CD8-positive, alpha-beta memory T cell (primary cell): ENCODE measurements at regions not wholly inside any gene's neighbourhood (a gene's known extent, or its start where the extent isn't known, plus 50 kb on each side); places are given as distances from the start of the nearest gene placed in this dataset.

ENCODE experiments used
- CTCF ChIA-PET: fragments of 350-600 bp; sonication (Branson Sonifier 250); formaldehyde crosslinking; loops from one replicate; lab custom pipeline; 2021; ENCODE audit warnings: antibody characterized with exemption; lab: Charles Lee
- POLR2A ChIA-PET: fragments of 350-600 bp; sonication (Branson Sonifier 250); formaldehyde crosslinking; loops from one replicate; lab custom pipeline; 2021; ENCODE audit warnings: antibody characterized with exemption; lab: Charles Lee
- DNase-seq, 5 donors: peaks; one replicate each; pipeline versions ENCODE4 v3.0.0 to v3.0.0-alpha.2; 2020 to 2022; ENCODE audit warnings: mixed read lengths in 1 of 5
- H3K27ac ChIP-seq: one replicate; pipeline ENCODE4 v1.7.0; 2013; ENCODE audit warnings: low read depth, mild to moderate bottlenecking, low read length, moderate library complexity
- H3K27me3 ChIP-seq: 2 replicates; pipeline ENCODE4 v1.7.0; 2013; ENCODE audit warnings: low read length, mild to moderate bottlenecking; ENCODE audit not compliant: insufficient read depth, poor library complexity, severe bottlenecking
- H3K36me3 ChIP-seq: 2 replicates; pipeline ENCODE4 v1.7.0; 2013; ENCODE audit warnings: mild to moderate bottlenecking, low read length, moderate library complexity; ENCODE audit not compliant: insufficient read depth
- H3K4me1 ChIP-seq: 2 replicates; pipeline ENCODE4 v1.7.0; 2013; ENCODE audit warnings: mild to moderate bottlenecking, low read length, moderate library complexity; ENCODE audit not compliant: insufficient read depth
- H3K4me3 ChIP-seq: 2 replicates; pipeline ENCODE4 v1.7.0; 2013; ENCODE audit warnings: mild to moderate bottlenecking, low read length
- H3K9me3 ChIP-seq: 2 replicates; pipeline ENCODE4 v1.7.0; 2013; ENCODE audit warnings: mild to moderate bottlenecking, low read length
- H3K27ac Mint-ChIP-seq, 8 donors: one replicate each; pipeline ENCODE4 v1.8.0; 2020 to 2021; ENCODE audit warnings: mixed read lengths in 8 of 8, mild to moderate bottlenecking in 6 of 8, inconsistent platforms in 3 of 8, moderate library complexity in 3 of 8
- H3K27me3 Mint-ChIP-seq, 2 donors: one replicate each; pipeline ENCODE4 v1.8.0; 2020 to 2021; ENCODE audit warnings: mixed read lengths in 2 of 2, mild to moderate bottlenecking in 1 of 2, moderate library complexity in 1 of 2
- H3K36me3 Mint-ChIP-seq, 3 donors: one replicate each; pipeline ENCODE4 v1.8.0; 2020 to 2021; ENCODE audit warnings: mixed read lengths in 3 of 3, inconsistent platforms in 1 of 3, mild to moderate bottlenecking in 1 of 3
- H3K4me1 Mint-ChIP-seq, 3 donors: one replicate each; pipeline ENCODE4 v1.8.0; 2020 to 2021; ENCODE audit warnings: mixed read lengths in 3 of 3, inconsistent platforms in 1 of 3, mild to moderate bottlenecking in 1 of 3
- H3K4me3 Mint-ChIP-seq, 7 donors: one replicate each; pipeline ENCODE4 v1.8.0; 2020 to 2021; ENCODE audit warnings: mixed read lengths in 7 of 7, mild to moderate bottlenecking in 6 of 7, moderate library complexity in 4 of 7, inconsistent platforms in 2 of 7
- H3K9me3 Mint-ChIP-seq, 5 donors: one replicate each; pipeline ENCODE4 v1.8.0; 2020 to 2022; ENCODE audit warnings: mixed read lengths in 5 of 5, mild to moderate bottlenecking in 3 of 5, moderate library complexity in 2 of 5, inconsistent platforms in 1 of 5

GRCh38 chr13:74070065-74070464 lies 64.1 kb downstream of the KLF12 start:
- H3K4me1 Mint-ChIP-seq: peaks cover 74 to 93% (median 91%) of the 10 kb centered on the region in 3 donors
- peaks cover 66% of the 10 kb centered on the region for H3K4me1 ChIP-seq

GRCh38 chr13:74068471-74068870 lies 65.7 kb downstream of the KLF12 start:
- DNase-seq: peak in 2 of 5 donors; percentile 26 to 48
- CTCF ChIA-PET: interaction anchor here (0.7 to 0.8 kb wide), 2 partner anchors 218 to 349 kb away, joined by 3 read pairs; no protein-coding TSS in a partner anchor

More at GRCh38 chr13:74070065-74070464, 64.1 kb downstream of the KLF12 start:
- Histone ChIP-seq H3K36me3 (no peaks in the 10 kb centered on the region), H3K27me3 (no peaks in the 10 kb centered on the region), H3K9me3 (no peaks in the 10 kb centered on the region), H3K27ac (no peak overlapping the region), H3K4me3 (peak overlapping the region; percentile 22)
- Mint-ChIP-seq H3K9me3 (no peaks in the 10 kb centered on the region), H3K27me3 (no peaks in the 10 kb centered on the region), H3K36me3 (peaks cover 4 to 15% (median 5%) of the 10 kb centered on the region in 3 donors), H3K4me3 (peak overlapping the region; percentile 11 to 83 (median 82)), H3K27ac (peak overlapping the region; percentile 51 to 95 (median 89))
- POLR2A ChIA-PET: interaction anchor here (0.6 to 1.5 kb wide), 4 partner anchors 8 to 62 kb away, joined by 3 to 5 read pairs (median 4); no protein-coding TSS in a partner anchor
- peak in 4 of 5 donors; percentile 10 to 74 (median 62) for DNase-seq
- CTCF ChIA-PET: interaction anchor here (0.8 to 1.9 kb wide), 4 partner anchors 9 to 217 kb away, joined by 3 to 10 read pairs (median 5); no protein-coding TSS in a partner anchor

DNA sequence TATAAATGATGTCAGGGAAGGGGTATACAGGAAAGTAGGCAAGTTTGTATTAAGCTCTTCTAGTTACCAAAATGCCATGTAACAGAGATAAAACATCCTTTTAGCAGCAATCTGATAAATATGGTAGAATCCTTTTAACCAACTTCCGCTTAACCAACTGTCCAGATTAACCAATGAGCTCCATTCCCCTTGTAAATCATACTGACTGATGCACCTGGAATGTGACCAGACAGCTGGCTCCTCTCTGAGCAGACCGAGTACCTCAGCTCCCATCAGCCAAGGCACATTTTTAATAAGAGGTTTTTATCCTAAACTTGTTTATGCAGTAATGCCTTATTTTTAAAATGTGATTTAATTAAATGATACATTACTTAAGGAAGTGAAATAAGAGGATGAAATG lies 66.4 kb downstream of the KLF12 start:
- CTCF ChIA-PET: interaction anchor here (0.7 to 0.8 kb wide), 2 partner anchors 219 to 349 kb away, joined by 3 read pairs; no protein-coding TSS in a partner anchor
- H3K4me1 ChIP-seq: peaks cover 75% of the 10 kb centered on the region
- no peaks in the 10 kb centered on the region for H3K27me3 Mint-ChIP-seq

More at GRCh38 chr13:74068471-74068870, 65.7 kb downstream of the KLF12 start:
- H3K4me1 Mint-ChIP-seq: peaks cover 71 to 93% (median 91%) of the 10 kb centered on the region in 3 donors
- Histone ChIP-seq H3K4me1 (peaks cover 69% of the 10 kb centered on the region), H3K4me3 (no peak overlapping the region), H3K36me3 (no peaks in the 10 kb centered on the region), H3K27me3 (no peaks in the 10 kb centered on the region), H3K27ac (no peak overlapping the region), H3K9me3 (no peaks in the 10 kb centered on the region)
- H3K4me3 Mint-ChIP-seq: peak overlapping the region in 1 of 7 donors; percentile 3
- peak overlapping the region; percentile 1 to 92 (median 58) for H3K27ac Mint-ChIP-seq
- H3K27me3 Mint-ChIP-seq: no peaks in the 10 kb centered on the region
- H3K36me3 Mint-ChIP-seq: peaks cover 4 to 15% (median 5%) of the 10 kb centered on the region in 3 donors
- POLR2A ChIA-PET: interaction anchor here (0.6 to 1.1 kb wide), 2 partner anchors 23 to 62 kb away, joined by 3 to 8 read pairs; no protein-coding TSS in a partner anchor
- no peaks in the 10 kb centered on the region for H3K9me3 Mint-ChIP-seq

GRCh38 chr13:74066937-74067336 lies 67.3 kb downstream of the KLF12 start:
- Mint-ChIP-seq H3K4me1 (peaks cover 81 to 96% (median 95%) of the 10 kb centered on the region in 3 donors), H3K27ac (peak overlapping the region in 4 of 8 donors; percentile 30 to 49 (median 36)), H3K27me3 (no peaks in the 10 kb centered on the region), H3K4me3 (peak overlapping the region in 1 of 7 donors; percentile 13), H3K9me3 (no peaks in the 10 kb centered on the region), H3K36me3 (peaks cover 0 to 11% (median 5%) of the 10 kb centered on the region in 3 donors)
- no peak overlapping the region for H3K4me3 ChIP-seq
- no peaks in the 10 kb centered on the region for H3K9me3 ChIP-seq
- ChIA-PET CTCF (interaction anchor here (1.0 to 1.1 kb wide), 2 partner anchors 16 to 61 kb away, joined by 3 read pairs; no protein-coding TSS in a partner anchor), POLR2A (no interaction called here)
- DNase-seq: no peak
- H3K27ac ChIP-seq: no peak overlapping the region
- no peaks in the 10 kb centered on the region for H3K36me3 ChIP-seq
- peaks cover 83% of the 10 kb centered on the region for H3K4me1 ChIP-seq
- no peaks in the 10 kb centered on the region for H3K27me3 ChIP-seq

More for the DNA sequence above, 66.4 kb downstream of the KLF12 start:
- Mint-ChIP-seq H3K27ac (peak overlapping the region in 2 of 8 donors; percentile 30 to 49), H3K36me3 (peaks cover 1 to 13% (median 5%) of the 10 kb centered on the region in 3 donors), H3K4me3 (peak overlapping the region in 1 of 7 donors; percentile 7), H3K9me3 (no peaks in the 10 kb centered on the region), H3K4me1 (peaks cover 73 to 93% (median 91%) of the 10 kb centered on the region in 3 donors)
- DNase-seq: no peak
- Histone ChIP-seq H3K27ac (no peak overlapping the region), H3K27me3 (no peaks in the 10 kb centered on the region), H3K9me3 (no peaks in the 10 kb centered on the region), H3K4me3 (no peak overlapping the region), H3K36me3 (no peaks in the 10 kb centered on the region)
- POLR2A ChIA-PET: interaction anchor here (0.6 kb wide), 1 partner anchor 24 kb away, joined by 3 read pairs; no protein-coding TSS in a partner anchor

DNA sequence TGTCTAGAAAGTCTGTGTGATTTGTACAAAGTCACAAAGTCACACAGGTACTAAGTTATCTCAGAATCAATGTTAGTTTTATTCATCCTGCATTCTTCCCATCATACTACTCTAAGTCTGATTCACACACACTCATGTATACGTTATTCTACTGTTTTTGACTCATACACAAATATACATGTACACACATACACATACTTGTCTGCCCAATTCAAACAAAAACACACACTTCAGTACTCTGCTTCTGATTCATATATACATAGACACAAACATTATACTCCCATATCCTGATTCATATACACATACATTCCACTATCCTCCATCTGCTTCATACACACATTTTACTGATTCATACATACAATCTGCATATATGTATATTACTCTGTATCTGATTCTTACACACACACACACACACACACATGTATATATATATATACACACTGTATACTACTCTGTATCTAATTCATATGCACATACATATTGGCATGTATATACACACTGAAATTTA lies 69.3 kb downstream of the KLF12 start:
- H3K4me3 Mint-ChIP-seq: peak overlapping the region in 4 of 7 donors; percentile 6 to 60 (median 10)
- peaks cover 86 to 98% (median 98%) of the 10 kb centered on the region in 3 donors for H3K4me1 Mint-ChIP-seq
- H3K27ac ChIP-seq: no peak overlapping the region
- H3K9me3 Mint-ChIP-seq: no peaks in the 10 kb centered on the region
- H3K27me3 Mint-ChIP-seq: no peaks in the 10 kb centered on the region
- H3K4me1 ChIP-seq: peaks cover 91% of the 10 kb centered on the region
- no peaks in the 10 kb centered on the region for H3K9me3 ChIP-seq
- no peak overlapping the region for H3K4me3 ChIP-seq
- H3K27ac Mint-ChIP-seq: peak overlapping the region; percentile 0 to 93 (median 56)
- H3K27me3 ChIP-seq: no peaks in the 10 kb centered on the region
- ChIA-PET CTCF (no interaction called here), POLR2A (no interaction called here)
- no peak for DNase-seq
- H3K36me3 Mint-ChIP-seq: peaks cover 4 to 14% (median 7%) of the 10 kb centered on the region in 3 donors
- H3K36me3 ChIP-seq: no peaks in the 10 kb centered on the region

- H3K36me3 ChIP-seq: no peaks in the 10 kb centered on the region
- H3K27ac ChIP-seq: no peak overlapping the region
- Mint-ChIP-seq H3K4me3 (peak overlapping the region in 6 of 7 donors; percentile 61 to 80 (median 72)), H3K27ac (peak overlapping the region; percentile 65 to 97 (median 87)), H3K27me3 (no peaks in the 10 kb centered on the region), H3K4me1 (peaks cover 82 to 98% (median 98%) of the 10 kb centered on the region in 3 donors), H3K9me3 (no peaks in the 10 kb centered on the region), H3K36me3 (peaks cover 4 to 15% (median 7%) of the 10 kb centered on the region in 3 donors)
- no peaks in the 10 kb centered on the region for H3K27me3 ChIP-seq
- no peaks in the 10 kb centered on the region for H3K9me3 ChIP-seq
- H3K4me1 ChIP-seq: peaks cover 91% of the 10 kb centered on the region
- no peak for DNase-seq
- CTCF ChIA-PET: interaction anchor here (1.6 to 1.7 kb wide), 2 partner anchors 37 to 223 kb away, joined by 4 to 8 read pairs; no protein-coding TSS in a partner anchor
- no peak overlapping the region for H3K4me3 ChIP-seq
- POLR2A ChIA-PET: interaction anchor here (0.7 to 2.2 kb wide), 2 partner anchors 12 to 223 kb away, joined by 3 to 6 read pairs; no protein-coding TSS in a partner anchor
Measured at GRCh38 chr13:74063533-74064100, 70.6 kb downstream of the KLF12 start.

- Mint-ChIP-seq H3K36me3 (peaks cover 4 to 14% (median 7%) of the 10 kb centered on the region in 3 donors), H3K27ac (peak overlapping the region; percentile 65 to 97 (median 87)), H3K4me3 (peak overlapping the region; percentile 61 to 92 (median 73)), H3K27me3 (no peaks in the 10 kb centered on the region), H3K4me1 (peaks cover 81 to 95% (median 94%) of the 10 kb centered on the region in 3 donors), H3K9me3 (no peaks in the 10 kb centered on the region)
- H3K27ac ChIP-seq: no peak overlapping the region
- H3K36me3 ChIP-seq: no peaks in the 10 kb centered on the region
- no peaks in the 10 kb centered on the region for H3K9me3 ChIP-seq
- peak in 4 of 5 donors; percentile 3 to 59 (median 21) for DNase-seq
- H3K27me3 ChIP-seq: no peaks in the 10 kb centered on the region
- H3K4me3 ChIP-seq: peak overlapping the region; percentile 6
- POLR2A ChIA-PET: interaction anchor here (0.7 to 2.4 kb wide), 3 partner anchors 13 to 224 kb away, joined by 3 to 21 read pairs (median 6); partner anchors contain the start of gene KLF12
- H3K4me1 ChIP-seq: peaks cover 86% of the 10 kb centered on the region
- CTCF ChIA-PET: interaction anchor here (0.9 to 1.7 kb wide), 4 partner anchors 19 to 227 kb away, joined by 3 to 8 read pairs (median 4); no protein-coding TSS in a partner anchor
Measured at GRCh38 chr13:74062933-74063332, 71.3 kb downstream of the KLF12 start.
